RWPE2 (cell line): ENCODE measurements at regions not wholly inside any gene's neighbourhood (a gene's known extent, or its start where the extent isn't known, plus 50 kb on each side); places are given as distances from the start of the nearest gene placed in this dataset.

Experiments
- ATAC-seq: fragments of 200-7000 bp; cut with Tn5 transposase; 3 replicates; pipeline ENCODE4 v1.9.1; 2021; ENCODE audit warnings: low read depth
- DNase-seq: peaks from one replicate; pipeline ENCODE4 v3.0.0-alpha.2; 2020; ENCODE audit warnings: low spot score
- H3K27ac ChIP-seq: fragments of 450-650 bp; 2 replicates; pipeline ENCODE4 v1.5.1; 2017; ENCODE audit warnings: mild to moderate bottlenecking; ENCODE audit not compliant: poor library complexity, severe bottlenecking
- H3K27me3 ChIP-seq: fragments of 250-450 bp; sonication (Bioruptor Pico); 2 replicates; pipeline ENCODE4 v1.5.1; 2021; ENCODE audit warnings: mild to moderate bottlenecking, moderate library complexity; ENCODE audit not compliant: insufficient read depth, poor library complexity, severe bottlenecking
- H3K36me3 ChIP-seq: fragments of 250-450 bp; sonication (Bioruptor Pico); 2 replicates; pipeline ENCODE4 v1.5.1; 2020; ENCODE audit warnings: low read depth, mild to moderate bottlenecking, moderate library complexity
- H3K4me1 ChIP-seq: fragments of 250-450 bp; sonication (Bioruptor Pico); 2 replicates; pipeline ENCODE4 v1.5.1; 2021; ENCODE audit warnings: mild to moderate bottlenecking, moderate library complexity; ENCODE audit not compliant: insufficient read depth, poor library complexity, severe bottlenecking
- H3K4me3 ChIP-seq: fragments of 250-450 bp; sonication (Bioruptor Pico); 2 replicates; pipeline ENCODE4 v1.5.1; 2021; ENCODE audit warnings: mild to moderate bottlenecking, moderate library complexity; ENCODE audit not compliant: severe bottlenecking
- H3K9me3 ChIP-seq: fragments of 250-450 bp; sonication (Bioruptor Pico); 2 replicates; pipeline ENCODE4 v1.5.1; 2021; ENCODE audit warnings: mild to moderate bottlenecking, moderate library complexity; ENCODE audit not compliant: severe bottlenecking
- CTCF ChIP-seq: fragments of 450-650 bp; IDR thresholded peaks from one replicate; pipeline ENCODE4 v1.5.1; 2017; ENCODE audit warnings: mild to moderate bottlenecking, moderate library complexity; ENCODE audit not compliant: poor library complexity, severe bottlenecking

- DNase-seq (no peak), ATAC-seq (no peak)
- H3K9me3 ChIP-seq = no peaks in the 10 kb centered on the region
- H3K27me3 ChIP-seq = no peaks in the 10 kb centered on the region
- H3K4me1 ChIP-seq = peaks cover 14% of the 10 kb centered on the region
- no peak overlapping the region for H3K4me3 ChIP-seq
- no peak overlapping the region for H3K27ac ChIP-seq
- no peaks in the 10 kb centered on the region for H3K36me3 ChIP-seq
- TF ChIP-seq CTCF = no peak
Measured at GRCh38 chr14:29264865-29265264, 498.3 kb downstream of the FOXG1 start.

GRCh38 chr14:29265852-29266251 is 499.3 kb downstream of the FOXG1 start:
- H3K9me3 ChIP-seq = no peaks in the 10 kb centered on the region
- no peak for TF ChIP-seq CTCF
- DNase-seq (no peak), ATAC-seq (no peak)
- H3K4me1 ChIP-seq = peaks cover 14% of the 10 kb centered on the region
- no peaks in the 10 kb centered on the region for H3K27me3 ChIP-seq
- H3K36me3 ChIP-seq = no peaks in the 10 kb centered on the region
- H3K4me3 ChIP-seq = no peak overlapping the region
- no peak overlapping the region for H3K27ac ChIP-seq

- Histone ChIP-seq H3K4me3 (no peak overlapping the region), H3K36me3 (no peaks in the 10 kb centered on the region), H3K27me3 (no peaks in the 10 kb centered on the region), H3K4me1 (no peaks in the 10 kb centered on the region), H3K9me3 (no peaks in the 10 kb centered on the region), H3K27ac (no peak overlapping the region)
- TF ChIP-seq CTCF = no peak
- DNase-seq (no peak), ATAC-seq (no peak)
Measured at GRCh38 chr14:29271669-29272068, 505.1 kb downstream of the FOXG1 start.

GRCh38 chr14:29273513-29273912 is 506.9 kb downstream of the FOXG1 start:
- H3K36me3 ChIP-seq = no peaks in the 10 kb centered on the region
- ATAC-seq (no peak), DNase-seq (no peak)
- peak; percentile 7 for TF ChIP-seq CTCF
- no peaks in the 10 kb centered on the region for H3K4me1 ChIP-seq
- no peak overlapping the region for H3K4me3 ChIP-seq
- no peaks in the 10 kb centered on the region for H3K9me3 ChIP-seq
- H3K27ac ChIP-seq = no peak overlapping the region
- no peaks in the 10 kb centered on the region for H3K27me3 ChIP-seq

- no peaks in the 10 kb centered on the region for H3K9me3 ChIP-seq
- no peaks in the 10 kb centered on the region for H3K27me3 ChIP-seq
- H3K4me1 ChIP-seq = no peaks in the 10 kb centered on the region
- DNase-seq (no peak), ATAC-seq (no peak)
- H3K27ac ChIP-seq = no peak overlapping the region
- H3K36me3 ChIP-seq = no peaks in the 10 kb centered on the region
- TF ChIP-seq CTCF = no peak
- H3K4me3 ChIP-seq = no peak overlapping the region
Measured at GRCh38 chr14:29274890-29275596, 508.5 kb downstream of the FOXG1 start.
